ENCODE measurements at regions not wholly inside any gene's neighbourhood (a gene's known extent, or its start where the extent isn't known, plus 50 kb on each side); places are given as distances from the start of the nearest gene placed in this dataset.

DNA sequence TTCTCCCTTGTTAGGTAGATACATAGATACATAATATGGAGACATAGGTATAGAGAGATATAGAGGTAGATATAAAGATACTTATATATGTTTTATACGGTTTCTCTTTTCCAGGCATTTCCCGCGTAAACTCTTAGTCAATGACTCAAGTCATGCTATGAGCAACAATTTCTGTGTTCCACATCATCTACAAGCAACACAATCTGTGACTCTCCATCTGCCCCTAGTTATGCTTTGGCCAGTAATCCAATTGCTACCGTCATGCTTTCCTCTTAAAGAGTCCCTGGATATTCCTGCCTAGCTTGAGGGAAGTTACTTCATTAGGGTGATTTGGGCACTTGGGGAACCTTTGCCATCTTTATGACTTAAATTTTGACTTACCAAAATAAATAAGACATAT lies 129.0 kb upstream of the ADAMTS16 start:
- TF ChIP-seq TAF1 (IDR thresholded peaks at IDR 0.05; ENCODE audit: borderline replicate concordance, insufficient read depth, low read length) (no peak), POLR2AphosphoS5 (IDR thresholded peaks at IDR 0.05; ENCODE audit: low read depth, low read length) (no peak), FOXP2 (optimal IDR thresholded peaks at IDR 0.05; ENCODE audit: borderline replicate concordance, extremely low read depth, extremely low read length, insufficient read depth) (no peak), SIN3A (IDR thresholded peaks at IDR 0.05; ENCODE audit: borderline replicate concordance, insufficient read depth, low read length) (no peak)
- TF ChIP-seq, protein P1, sequence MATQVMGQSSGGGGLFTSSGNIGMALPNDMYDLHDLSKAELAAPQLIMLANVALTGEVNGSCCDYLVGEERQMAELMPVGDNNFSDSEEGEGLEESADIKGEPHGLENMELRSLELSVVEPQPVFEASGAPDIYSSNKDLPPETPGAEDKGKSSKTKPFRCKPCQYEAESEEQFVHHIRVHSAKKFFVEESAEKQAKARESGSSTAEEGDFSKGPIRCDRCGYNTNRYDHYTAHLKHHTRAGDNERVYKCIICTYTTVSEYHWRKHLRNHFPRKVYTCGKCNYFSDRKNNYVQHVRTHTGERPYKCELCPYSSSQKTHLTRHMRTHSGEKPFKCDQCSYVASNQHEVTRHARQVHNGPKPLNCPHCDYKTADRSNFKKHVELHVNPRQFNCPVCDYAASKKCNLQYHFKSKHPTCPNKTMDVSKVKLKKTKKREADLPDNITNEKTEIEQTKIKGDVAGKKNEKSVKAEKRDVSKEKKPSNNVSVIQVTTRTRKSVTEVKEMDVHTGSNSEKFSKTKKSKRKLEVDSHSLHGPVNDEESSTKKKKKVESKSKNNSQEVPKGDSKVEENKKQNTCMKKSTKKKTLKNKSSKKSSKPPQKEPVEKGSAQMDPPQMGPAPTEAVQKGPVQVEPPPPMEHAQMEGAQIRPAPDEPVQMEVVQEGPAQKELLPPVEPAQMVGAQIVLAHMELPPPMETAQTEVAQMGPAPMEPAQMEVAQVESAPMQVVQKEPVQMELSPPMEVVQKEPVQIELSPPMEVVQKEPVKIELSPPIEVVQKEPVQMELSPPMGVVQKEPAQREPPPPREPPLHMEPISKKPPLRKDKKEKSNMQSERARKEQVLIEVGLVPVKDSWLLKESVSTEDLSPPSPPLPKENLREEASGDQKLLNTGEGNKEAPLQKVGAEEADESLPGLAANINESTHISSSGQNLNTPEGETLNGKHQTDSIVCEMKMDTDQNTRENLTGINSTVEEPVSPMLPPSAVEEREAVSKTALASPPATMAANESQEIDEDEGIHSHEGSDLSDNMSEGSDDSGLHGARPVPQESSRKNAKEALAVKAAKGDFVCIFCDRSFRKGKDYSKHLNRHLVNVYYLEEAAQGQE (IDR thresholded peaks at IDR 0.05; ENCODE audit: insufficient read depth in 1 of 2, low read depth in 2 of 2, low read length in 2 of 2) = no peak

DNA sequence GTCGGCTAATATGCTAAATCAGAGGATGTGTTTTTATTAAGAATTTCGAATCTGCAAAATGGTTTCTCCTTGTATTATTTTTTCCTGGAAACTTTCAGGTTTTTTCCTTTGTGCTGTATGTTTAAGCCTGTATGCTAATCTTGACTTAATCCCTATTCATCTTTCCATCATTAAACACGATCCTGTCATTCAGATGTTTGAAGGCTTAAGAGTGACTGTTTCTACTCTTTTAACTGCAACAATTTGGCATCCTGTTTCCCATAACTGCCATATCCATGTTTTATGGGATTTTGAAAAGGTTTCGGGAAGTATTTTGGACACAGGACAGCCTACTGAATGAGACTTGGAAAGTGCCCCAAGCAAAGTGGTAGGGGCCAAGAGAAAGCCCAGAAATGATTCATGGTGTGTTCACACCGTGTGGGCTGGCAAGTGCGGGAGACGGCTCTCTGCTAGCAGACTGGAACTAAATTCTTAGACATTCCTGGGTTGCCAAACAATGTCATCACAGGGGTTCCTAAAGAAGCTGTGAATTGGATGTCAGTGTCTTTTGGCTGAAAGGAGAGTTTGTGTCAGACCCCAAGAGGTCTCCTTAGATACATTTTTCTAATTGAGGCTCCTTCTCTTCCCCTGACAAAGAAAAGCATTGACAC lies 125.4 kb upstream of the ADAMTS16 start:
- TF ChIP-seq FOXP2 (optimal IDR thresholded peaks at IDR 0.05; ENCODE audit: borderline replicate concordance, extremely low read depth, extremely low read length, insufficient read depth) (no peak), SIN3A (IDR thresholded peaks at IDR 0.05; ENCODE audit: borderline replicate concordance, insufficient read depth, low read length) (no peak), TAF1 (IDR thresholded peaks at IDR 0.05; ENCODE audit: borderline replicate concordance, insufficient read depth, low read length) (no peak), POLR2AphosphoS5 (IDR thresholded peaks at IDR 0.05; ENCODE audit: low read depth, low read length) (no peak)
- TF ChIP-seq, protein P1 (IDR thresholded peaks at IDR 0.05; ENCODE audit: insufficient read depth in 1 of 2, low read depth in 2 of 2, low read length in 2 of 2) = no peak

DNA sequence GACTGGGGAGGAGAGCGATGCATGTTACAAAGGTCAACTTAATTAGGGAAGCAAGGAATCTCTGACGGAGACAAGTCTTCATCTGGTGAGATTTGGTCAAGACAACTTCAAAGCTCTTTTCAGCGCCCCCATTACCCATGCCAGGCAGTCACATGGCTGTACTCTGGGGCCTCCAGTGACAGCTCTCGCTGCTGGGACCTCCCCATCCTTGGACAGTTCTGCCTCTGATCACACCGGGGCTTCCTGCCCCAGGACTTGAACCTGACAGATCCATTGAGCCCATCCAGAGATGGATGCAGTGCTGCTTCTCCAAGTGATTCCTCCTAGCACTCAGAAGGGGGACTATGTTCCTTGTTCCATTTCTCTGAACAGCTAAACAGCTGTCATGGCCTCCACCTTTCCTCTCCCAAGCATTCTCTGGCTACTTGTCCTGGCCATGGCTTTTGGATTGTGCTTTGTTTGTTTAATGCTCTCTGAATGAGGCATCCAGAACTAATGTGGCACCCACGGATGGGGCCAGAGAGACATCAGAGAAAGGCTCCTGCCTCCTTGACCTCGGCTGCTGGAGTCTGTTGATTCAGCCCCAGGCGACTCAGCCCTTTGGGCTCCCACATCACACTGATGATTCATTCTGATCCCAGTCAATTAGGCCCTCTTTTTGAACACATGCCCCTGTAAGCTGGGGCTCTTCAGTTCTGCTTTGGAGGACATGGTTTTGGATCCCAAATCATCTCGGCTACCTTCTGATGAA lies 122.1 kb upstream of the ADAMTS16 start:
- TF ChIP-seq FOXP2 (optimal IDR thresholded peaks at IDR 0.05; ENCODE audit: borderline replicate concordance, extremely low read depth, extremely low read length, insufficient read depth) (no peak), TAF1 (IDR thresholded peaks at IDR 0.05; ENCODE audit: borderline replicate concordance, insufficient read depth, low read length) (no peak), SIN3A (IDR thresholded peaks at IDR 0.05; ENCODE audit: borderline replicate concordance, insufficient read depth, low read length) (no peak), POLR2AphosphoS5 (IDR thresholded peaks at IDR 0.05; ENCODE audit: low read depth, low read length) (no peak)
- TF ChIP-seq, protein P1 (IDR thresholded peaks at IDR 0.05; ENCODE audit: insufficient read depth in 1 of 2, low read depth in 2 of 2, low read length in 2 of 2) = no peak

DNA sequence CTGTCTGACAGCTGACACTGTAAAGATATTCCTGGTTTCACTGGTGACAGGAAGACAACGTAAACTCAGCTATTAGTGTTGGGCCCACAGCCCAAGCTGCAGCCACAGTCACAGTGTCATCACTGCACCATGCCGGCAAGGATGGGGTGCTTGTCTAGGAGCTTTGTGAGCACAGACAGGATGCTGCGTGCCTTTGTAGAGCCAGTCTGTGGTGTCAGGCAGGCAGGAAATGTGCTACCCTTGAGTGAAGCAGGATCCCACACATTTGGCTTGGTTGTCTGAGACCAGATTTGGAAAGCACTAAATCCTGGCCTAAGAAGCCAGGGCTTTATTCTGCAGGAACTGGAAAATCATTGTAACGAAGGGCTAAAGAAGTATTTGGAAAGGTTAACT lies 121.6 kb upstream of the ADAMTS16 start:
- TF ChIP-seq, protein P1 (IDR thresholded peaks at IDR 0.05; ENCODE audit: insufficient read depth in 1 of 2, low read depth in 2 of 2, low read length in 2 of 2) = no peak
- no peak for TF ChIP-seq SIN3A (IDR thresholded peaks at IDR 0.05; ENCODE audit: borderline replicate concordance, insufficient read depth, low read length)
- TF ChIP-seq FOXP2 (optimal IDR thresholded peaks at IDR 0.05; ENCODE audit: borderline replicate concordance, extremely low read depth, extremely low read length, insufficient read depth) = no peak
- TF ChIP-seq TAF1 (IDR thresholded peaks at IDR 0.05; ENCODE audit: borderline replicate concordance, insufficient read depth, low read length) = no peak
- no peak for TF ChIP-seq POLR2AphosphoS5 (IDR thresholded peaks at IDR 0.05; ENCODE audit: low read depth, low read length)

All from PFSK-1 (cell line).